Loucy (cell line): ENCODE measurements at regions not wholly inside any gene's neighbourhood (a gene's known extent, or its start where the extent isn't known, plus 50 kb on each side); places are given as distances from the start of the nearest gene placed in this dataset.

Experiments used
- H2AFZ ChIP-seq: fragments of 200-600 bp; sonication (generic); 2 replicates; pipeline ENCODE4 v1.6.0; 2016; ENCODE audit warnings: antibody characterized with exemption, mild to moderate bottlenecking, low read length, moderate library complexity
- H3F3A ChIP-seq: fragments of 200-600 bp; 2 replicates; pipeline ENCODE4 v1.6.0; 2016; ENCODE audit warnings: antibody characterized with exemption, low read depth, mild to moderate bottlenecking
- H3K27me3 ChIP-seq: fragments of 200-600 bp; sonication (generic); 2 replicates; pipeline ENCODE4 v1.6.1; 2014; ENCODE audit warnings: low read length, mild to moderate bottlenecking; ENCODE audit not compliant: insufficient read depth, poor library complexity, severe bottlenecking
- H3K36me3 ChIP-seq: fragments of 200-600 bp; sonication (generic); 2 replicates; pipeline ENCODE4 v1.6.1; 2016; ENCODE audit warnings: low read length; ENCODE audit not compliant: insufficient read depth
- H3K4me1 ChIP-seq: fragments of 200-600 bp; sonication (generic); 2 replicates; pipeline ENCODE4 v1.5.1; 2014; ENCODE audit warnings: low read length, mild to moderate bottlenecking; ENCODE audit not compliant: insufficient read depth, poor library complexity, severe bottlenecking
- H3K4me2 ChIP-seq: fragments of 200-600 bp; sonication (generic); 2 replicates; pipeline ENCODE4 v1.6.0; 2014; ENCODE audit warnings: antibody characterized with exemption, low read length, low read depth, mild to moderate bottlenecking; ENCODE audit not compliant: poor library complexity, severe bottlenecking
- H3K4me3 ChIP-seq: fragments of 200-600 bp; sonication (generic); 2 replicates; pipeline ENCODE4 v1.5.1; 2014; ENCODE audit warnings: low read length, mild to moderate bottlenecking, mixed read lengths; ENCODE audit not compliant: poor library complexity, severe bottlenecking
- H3K79me2 ChIP-seq: fragments of 200-600 bp; sonication (generic); 2 replicates; pipeline ENCODE4 v1.6.1; 2014; ENCODE audit warnings: low read length; ENCODE audit not compliant: insufficient read depth
- H3K9ac ChIP-seq: fragments of 200-600 bp; sonication (generic); 2 replicates; pipeline ENCODE4 v1.6.0; 2014; ENCODE audit warnings: mild to moderate bottlenecking, low read depth, low read length, moderate library complexity; ENCODE audit not compliant: poor library complexity, severe bottlenecking
- H3K9me2 ChIP-seq: fragments of 200-600 bp; sonication (generic); replicated peaks from 2 replicates; pipeline ENCODE4 v1.6.1; 2016; ENCODE audit warnings: low read depth, low read length, mixed read lengths
- H3K9me3 ChIP-seq: fragments of 200-600 bp; sonication (generic); 2 replicates; pipeline ENCODE4 v1.6.1; 2014; ENCODE audit warnings: mild to moderate bottlenecking, antibody characterized with exemption, low read length, low read depth; ENCODE audit not compliant: insufficient read depth
- H4K20me1 ChIP-seq: fragments of 200-600 bp; sonication (generic); 2 replicates; pipeline ENCODE4 v1.6.0; 2014; ENCODE audit warnings: antibody characterized with exemption, low read length, mild to moderate bottlenecking; ENCODE audit not compliant: insufficient read depth, poor library complexity, severe bottlenecking
- CTCF ChIP-seq: fragments of 200-600 bp; sonication (generic); conservative IDR thresholded peaks from 2 replicates; pipeline ENCODE4 v1.5.1; 2014; ENCODE audit warnings: mild to moderate bottlenecking, antibody characterized with exemption, low read length
- EZH2phosphoT487 ChIP-seq: fragments of 200-600 bp; IDR thresholded peaks from 2 replicates; pipeline ENCODE4 v1.6.1; 2018; ENCODE audit warnings: antibody characterized with exemption, mild to moderate bottlenecking, moderate library complexity, borderline replicate concordance

GRCh38 chr13:48813518-48813917 lies 159.8 kb downstream of the CYSLTR2 start:
- no peaks in the 10 kb centered on the region for H3K27me3 ChIP-seq
- peaks cover 5% of the 10 kb centered on the region for H3K4me1 ChIP-seq
- H3K4me3 ChIP-seq: no peak overlapping the region
- H4K20me1 ChIP-seq: no peaks in the 10 kb centered on the region
- no peaks in the 10 kb centered on the region for H3K36me3 ChIP-seq
- H3K4me2 ChIP-seq: no peak overlapping the region
- no peak overlapping the region for H2AFZ ChIP-seq
- no peaks in the 10 kb centered on the region for H3K9me2 ChIP-seq
- no peaks in the 10 kb centered on the region for H3K9me3 ChIP-seq
- H3K79me2 ChIP-seq: no peaks in the 10 kb centered on the region
- H3K9ac ChIP-seq: no peak overlapping the region
- H3F3A ChIP-seq: no peaks in the 10 kb centered on the region
- TF ChIP-seq CTCF: no peak

GRCh38 chr13:48816700-48817099 lies 159.0 kb upstream of the FNDC3A start:
- Histone ChIP-seq H3K27me3 (no peaks in the 10 kb centered on the region), H3K79me2 (no peaks in the 10 kb centered on the region), H2AFZ (peak overlapping the region; percentile 72; the same call in 1 of the 2 replicates), H4K20me1 (no peaks in the 10 kb centered on the region), H3K4me2 (peak overlapping the region; percentile 47), H3K4me3 (peak overlapping the region; percentile 19), H3K9me2 (no peaks in the 10 kb centered on the region), H3K4me1 (peaks cover 5% of the 10 kb centered on the region), H3K36me3 (no peaks in the 10 kb centered on the region), H3F3A (no peaks in the 10 kb centered on the region), H3K9ac (no peak overlapping the region), H3K9me3 (no peaks in the 10 kb centered on the region)
- TF ChIP-seq EZH2phosphoT487 (no peak), CTCF (no peak)

- H3K27me3 ChIP-seq: no peaks in the 10 kb centered on the region
- H3F3A ChIP-seq: no peaks in the 10 kb centered on the region
- H2AFZ ChIP-seq: peak overlapping the region; percentile 72
- H3K9me2 ChIP-seq: no peaks in the 10 kb centered on the region
- H3K4me1 ChIP-seq: peaks cover 5% of the 10 kb centered on the region
- no peaks in the 10 kb centered on the region for H4K20me1 ChIP-seq
- H3K9ac ChIP-seq: no peak overlapping the region
- peak overlapping the region; percentile 19 for H3K4me3 ChIP-seq
- peak overlapping the region; percentile 47 for H3K4me2 ChIP-seq
- H3K9me3 ChIP-seq: no peaks in the 10 kb centered on the region
- no peaks in the 10 kb centered on the region for H3K79me2 ChIP-seq
- no peaks in the 10 kb centered on the region for H3K36me3 ChIP-seq
- TF ChIP-seq EZH2phosphoT487 (no peak), CTCF (no peak)
These were observed 158.4 kb upstream of the FNDC3A start for GRCh38 chr13:48817166-48817802.
